ENCODE measurements at regions not wholly inside any gene's neighbourhood (a gene's known extent, or its start where the extent isn't known, plus 50 kb on each side); places are given as distances from the start of the nearest gene placed in this dataset.

DNA sequence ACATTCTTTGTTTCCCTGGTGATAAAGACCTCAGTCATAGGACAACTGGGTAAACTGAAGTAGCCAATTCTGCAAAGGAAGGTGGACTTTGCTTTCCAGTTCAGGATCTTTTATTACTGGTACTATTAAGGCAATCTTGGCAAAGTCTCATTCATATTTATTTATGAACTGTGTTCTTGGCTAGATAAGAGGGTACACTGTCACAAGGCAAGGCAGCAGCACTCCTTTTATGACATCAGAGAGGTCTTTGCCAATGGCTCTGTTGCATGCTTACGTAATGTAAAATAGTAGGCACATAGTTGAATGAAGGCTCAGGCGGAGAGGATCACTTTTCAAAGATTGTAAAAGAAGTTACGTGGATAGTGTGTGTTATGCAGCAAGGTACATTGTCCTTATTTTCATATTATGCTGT is 63.7 kb upstream of the PDK4 start:
- TF ChIP-seq CTCF (IDR thresholded peaks at IDR 0.05 in 2 of 3, conservative IDR thresholded peaks at IDR 0.05 in 1 of 3; ENCODE audit: control insufficient read depth in 2 of 3, extremely low read depth in 1 of 3, insufficient read depth in 1 of 3, low read depth in 3 of 3, low read length in 3 of 3), result no peak
- TF ChIP-seq ATF2 (IDR thresholded peaks at IDR 0.05; ENCODE audit: low read length), result no peak
- no peak for TF ChIP-seq EZH2 (IDR thresholded peaks at IDR 0.05; ENCODE audit: borderline replicate concordance, control insufficient read depth, low read depth, low read length)
- no peak for TF ChIP-seq ATF7 (IDR thresholded peaks at IDR 0.05; ENCODE audit: low read depth)
- TF ChIP-seq MTA3 (IDR thresholded peaks at IDR 0.05; ENCODE audit: borderline replicate concordance, low read length), result no peak
- no peak for TF ChIP-seq BHLHE40 (IDR thresholded peaks at IDR 0.05; ENCODE audit: borderline replicate concordance in 1 of 2, low read depth in 2 of 2, low read length in 1 of 2)
- no peak for TF ChIP-seq POLR2A (IDR thresholded peaks at IDR 0.05; ENCODE audit: low read depth, low read length)
- no peak for TF ChIP-seq RAD21 (IDR thresholded peaks at IDR 0.05; ENCODE audit: insufficient read depth, low read depth, low read length)
- no peak for TF ChIP-seq YY1 (IDR thresholded peaks at IDR 0.05; ENCODE audit: low read depth, low read length)
- TF ChIP-seq, protein P1, sequence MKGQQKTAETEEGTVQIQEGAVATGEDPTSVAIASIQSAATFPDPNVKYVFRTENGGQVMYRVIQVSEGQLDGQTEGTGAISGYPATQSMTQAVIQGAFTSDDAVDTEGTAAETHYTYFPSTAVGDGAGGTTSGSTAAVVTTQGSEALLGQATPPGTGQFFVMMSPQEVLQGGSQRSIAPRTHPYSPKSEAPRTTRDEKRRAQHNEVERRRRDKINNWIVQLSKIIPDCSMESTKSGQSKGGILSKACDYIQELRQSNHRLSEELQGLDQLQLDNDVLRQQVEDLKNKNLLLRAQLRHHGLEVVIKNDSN (IDR thresholded peaks at IDR 0.05; ENCODE audit: borderline replicate concordance, extremely low read length, insufficient read depth, low read depth, low read length), result no peak
- TF ChIP-seq SMARCA5 (IDR thresholded peaks at IDR 0.05), result no peak
- TF ChIP-seq POLR2AphosphoS5 (IDR thresholded peaks at IDR 0.05; ENCODE audit: low read length), result no peak
- TF ChIP-seq, protein P2, sequence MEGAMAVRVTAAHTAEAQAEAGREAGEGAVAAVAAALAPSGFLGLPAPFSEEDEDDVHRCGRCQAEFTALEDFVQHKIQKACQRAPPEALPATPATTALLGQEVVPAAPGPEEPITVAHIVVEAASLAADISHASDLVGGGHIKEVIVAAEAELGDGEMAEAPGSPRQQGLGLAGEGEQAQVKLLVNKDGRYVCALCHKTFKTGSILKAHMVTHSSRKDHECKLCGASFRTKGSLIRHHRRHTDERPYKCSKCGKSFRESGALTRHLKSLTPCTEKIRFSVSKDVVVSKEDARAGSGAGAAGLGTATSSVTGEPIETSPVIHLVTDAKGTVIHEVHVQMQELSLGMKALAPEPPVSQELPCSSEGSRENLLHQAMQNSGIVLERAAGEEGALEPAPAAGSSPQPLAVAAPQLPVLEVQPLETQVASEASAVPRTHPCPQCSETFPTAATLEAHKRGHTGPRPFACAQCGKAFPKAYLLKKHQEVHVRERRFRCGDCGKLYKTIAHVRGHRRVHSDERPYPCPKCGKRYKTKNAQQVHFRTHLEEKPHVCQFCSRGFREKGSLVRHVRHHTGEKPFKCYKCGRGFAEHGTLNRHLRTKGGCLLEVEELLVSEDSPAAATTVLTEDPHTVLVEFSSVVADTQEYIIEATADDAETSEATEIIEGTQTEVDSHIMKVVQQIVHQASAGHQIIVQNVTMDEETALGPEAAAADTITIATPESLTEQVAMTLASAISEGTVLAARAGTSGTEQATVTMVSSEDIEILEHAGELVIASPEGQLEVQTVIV (IDR thresholded peaks at IDR 0.05; ENCODE audit: borderline replicate concordance, partially characterized antibody), result no peak
- no peak for TF ChIP-seq RUNX3 (IDR thresholded peaks at IDR 0.05; ENCODE audit: low read length)

All from GM12878 (cell line).